Ovary (tissue), 7 donors: ENCODE measurements at regions not wholly inside any gene's neighbourhood (a gene's known extent, or its start where the extent isn't known, plus 50 kb on each side); places are given as distances from the start of the nearest gene placed in this dataset.

Experiments used
- DNase-seq, 5 donors: peaks; one replicate each; pipeline ENCODE4 v3.0.0-alpha.2; 2019 to 2020
- H3K27ac ChIP-seq, 2 donors: fragments of 200-600 bp; one replicate each; pipeline versions ENCODE4 v1.5.1 to v1.8.0; 2019 to 2022
- H3K27me3 ChIP-seq: fragments of 200-600 bp; one replicate; pipeline ENCODE4 v1.8.0; 2022
- H3K36me3 ChIP-seq: fragments of 200-600 bp; sonication (generic); one replicate; pipeline ENCODE4 v1.5.1; 2019
- H3K4me1 ChIP-seq: one replicate; pipeline ENCODE4 v1.8.1; 2013; ENCODE audit warnings: mild to moderate bottlenecking, moderate library complexity; ENCODE audit not compliant: insufficient read depth
- H3K4me3 ChIP-seq: fragments of 200-600 bp; sonication (generic); one replicate; pipeline ENCODE4 v1.5.1; 2017
- H3K9me3 ChIP-seq, 2 donors: fragments of 200-600 bp in 1 of 2; sonication (generic) in 1 of 2; one replicate each; pipeline versions ENCODE4 v1.5.1 to v1.8.1; 2013 to 2019; ENCODE audit warnings: mild to moderate bottlenecking in 1 of 2, moderate library complexity in 1 of 2
- CTCF ChIP-seq, 3 donors: fragments of 450-650 bp in 2 of 3; fragments of 200-600 bp in 1 of 3; IDR thresholded peaks; one replicate each; pipeline versions ENCODE4 v1.5.1 to v1.8.0; 2016 to 2022; ENCODE audit warnings: antibody characterized with exemption in 3 of 3, mild to moderate bottlenecking in 1 of 3
- EP300 ChIP-seq: sonication (generic); formaldehyde crosslinking; IDR thresholded peaks from one replicate; pipeline ENCODE4 v1.6.1; 2017; ENCODE audit warnings: antibody characterized with exemption
- POLR2A ChIP-seq: fragments of 450-650 bp; IDR thresholded peaks from one replicate; pipeline ENCODE4 v1.6.1; 2017; ENCODE audit warnings: antibody characterized with exemption, mild to moderate bottlenecking, moderate library complexity
- WGBS, 3 donors: extraction: QIAGEN DNeasy Blood & Tissue Kit in 1 of 3; methylation state at CpG; one replicate each; pipeline versions ENCODE4 v1.1.5 to v1.1.7; 2013 to 2017; 5-methylcytosine and 5-hydroxymethylcytosine counted together
- intact Hi-C, 4 donors: fragments of 100-400 bp; cut with DNase I; formaldehyde crosslinking; loops; one replicate each; pipeline versions ENCODE4 v1.11.0 to v1.15.1; 2022 to 2023
- donor health status: DM: no; HTN: no; CAD: no; lungs with moderate emphysema.
- donor health status: DM: no; HTN: no; CAD: no.
- donor health status: Bipolar disorder and iron deficiency.
- donor health status: DM: no; HTN: no; CAD: no.
- donor health status: DM: yes; HTN: yes; CAD: no.

- TF ChIP-seq CTCF (IDR thresholded peaks at IDR 0.05): no peak
- TF ChIP-seq POLR2A: no peak
- TF ChIP-seq EP300: no peak
- 33 to 34% (median 33%) methylated on average over 4 of the region's 4 CpGs for WGBS, 3 donors
- no peaks in the 10 kb centered on the region for H3K9me3 ChIP-seq
- no peak overlapping the region for H3K27ac ChIP-seq
- H3K4me3 ChIP-seq: no peak overlapping the region
- no peaks in the 10 kb centered on the region for H3K4me1 ChIP-seq
- no peaks in the 10 kb centered on the region for H3K27me3 ChIP-seq
- no peak for DNase-seq
- intact Hi-C loops: no loop called here
- H3K36me3 ChIP-seq: no peaks in the 10 kb centered on the region
Measured at GRCh38 chr12:91613223-91613779, 430.7 kb upstream of the DCN start.

GRCh38 chr12:91610561-91610960, 427.9 kb upstream of the DCN start:
- Histone ChIP-seq H3K27ac (no peak overlapping the region), H3K36me3 (no peaks in the 10 kb centered on the region), H3K9me3 (no peaks in the 10 kb centered on the region), H3K27me3 (no peaks in the 10 kb centered on the region), H3K4me1 (no peaks in the 10 kb centered on the region), H3K4me3 (no peak overlapping the region)
- DNase-seq: no peak
- intact Hi-C loops: no loop called here
- WGBS, 3 donors: 75 to 96% (median 94%) methylated on average over 3 of the region's 3 CpGs
- TF ChIP-seq POLR2A (no peak), CTCF (IDR thresholded peaks at IDR 0.05) (no peak), EP300 (no peak)

GRCh38 chr12:91609283-91609682, 426.7 kb upstream of the DCN start:
- Histone ChIP-seq H3K4me3 (no peak overlapping the region), H3K27me3 (no peaks in the 10 kb centered on the region), H3K9me3 (no peaks in the 10 kb centered on the region), H3K4me1 (no peaks in the 10 kb centered on the region), H3K36me3 (no peaks in the 10 kb centered on the region), H3K27ac (no peak overlapping the region)
- intact Hi-C loops: no loop called here
- WGBS, 3 donors: 84 to 94% (median 90%) methylated on average over 1 of the region's 1 CpG
- DNase-seq: no peak
- no peak for TF ChIP-seq POLR2A
- no peak for TF ChIP-seq CTCF (IDR thresholded peaks at IDR 0.05)
- no peak for TF ChIP-seq EP300

- no peaks in the 10 kb centered on the region for H3K4me1 ChIP-seq
Measured at GRCh38 chr12:91608542-91608941, 425.9 kb upstream of the DCN start.

More at GRCh38 chr12:91608542-91608941, 425.9 kb upstream of the DCN start:
- no peaks in the 10 kb centered on the region for H3K27me3 ChIP-seq
- no peak overlapping the region for H3K27ac ChIP-seq
- no peak for DNase-seq
- intact Hi-C loops: no loop called here
- no peaks in the 10 kb centered on the region for H3K9me3 ChIP-seq
- TF ChIP-seq POLR2A (no peak), CTCF (IDR thresholded peaks at IDR 0.05) (no peak), EP300 (no peak)
- no peaks in the 10 kb centered on the region for H3K36me3 ChIP-seq
- H3K4me3 ChIP-seq: no peak overlapping the region
